ENCODE measurements at regions not wholly inside any gene's neighbourhood (a gene's known extent, or its start where the extent isn't known, plus 50 kb on each side); places are given as distances from the start of the nearest gene placed in this dataset.

- TF ChIP-seq REST (IDR thresholded peaks at IDR 0.05; ENCODE audit: insufficient replicate concordance, low read depth) = no peak
- TF ChIP-seq CTCF (IDR thresholded peaks at IDR 0.05; ENCODE audit: insufficient read depth, low read length) = no peak
- TF ChIP-seq GABPA (IDR thresholded peaks at IDR 0.05; ENCODE audit: low read depth) = no peak
These were observed 1210.6 kb downstream of the TMEM121 start for GRCh38 chr14:106737021-106737420.
